NT2/D1 (cell line): ENCODE measurements at regions not wholly inside any gene's neighbourhood (a gene's known extent, or its start where the extent isn't known, plus 50 kb on each side); places are given as distances from the start of the nearest gene placed in this dataset.

ENCODE experiments used
- SUZ12 ChIP-seq: IDR thresholded peaks from 2 replicates; pipeline ENCODE4 v1.6.1; 2011; ENCODE audit not compliant: insufficient read length, insufficient read depth; ENCODE audit errors: extremely low read depth
- YY1 ChIP-seq: IDR thresholded peaks from 2 replicates; pipeline ENCODE4 v1.6.1; 2011; ENCODE audit not compliant: insufficient read length, insufficient read depth
- ZNF274 ChIP-seq: IDR thresholded peaks from 2 replicates; pipeline ENCODE4 v1.6.1; 2011; ENCODE audit warnings: mild to moderate bottlenecking, low read depth, low read length

GRCh38 chr1:187509091-187509490, 680.3 kb downstream of the PLA2G4A start:
- TF ChIP-seq YY1 (no peak), SUZ12 (no peak), ZNF274 (no peak)
